ENCODE measurements at regions not wholly inside any gene's neighbourhood (a gene's known extent, or its start where the extent isn't known, plus 50 kb on each side); places are given as distances from the start of the nearest gene placed in this dataset.

GRCh38 chr12:115750340-115750739 is 527.2 kb downstream of the MED13L start:
- ChIA-PET POLR2A (no interaction called here), CTCF (interaction anchor here (1.1 kb wide), 1 partner anchor 1770 kb away, joined by 4 read pairs; no protein-coding TSS in a partner anchor)
- dilution Hi-C loops (cut with MboI; ENCODE audit: extremely low pct_ligation_motif_present, low sequenced_read_pairs) (no loop called here), intact Hi-C loops (cut with micrococcal nuclease) (no loop called here)
- BruUV-seq (replicated peaks), result no TSS peak
- H3K9me1 ChIP-seq (replicated peaks; ENCODE audit: control insufficient read depth, extremely low read depth, insufficient read depth, low read length), result no peaks in the 10 kb centered on the region
- no peak overlapping the region for H3K4me3 ChIP-seq (replicated peaks in 1 of 3; ENCODE audit: insufficient read depth in 1 of 3, low read depth in 1 of 3, low read length in 3 of 3)
- no peak overlapping the region for H3K27ac ChIP-seq (ENCODE audit: insufficient read depth, low read depth, low read length)
- no peaks in the 10 kb centered on the region for H3K36me3 ChIP-seq (ENCODE audit: control insufficient read depth in 2 of 2, extremely low read depth in 1 of 2, insufficient read depth in 2 of 2, low read length in 2 of 2)
- DNase-seq (ENCODE audit: low read depth, low spot score) (no peak), FAIRE-seq (no peak)
- TF ChIP-seq GATA2 (IDR thresholded peaks at IDR 0.05; ENCODE audit: insufficient read depth, insufficient read length, low read depth, low read length) (no peak), JUN (IDR thresholded peaks at IDR 0.05; ENCODE audit: borderline replicate concordance, insufficient read depth, insufficient read length, low read depth) (no peak), EZH2 (IDR thresholded peaks at IDR 0.05; ENCODE audit: borderline replicate concordance, low read depth, low read length, severe bottlenecking) (no peak), MAX (IDR thresholded peaks at IDR 0.05; ENCODE audit: insufficient read depth, insufficient read length) (no peak), POLR2AphosphoS5 (IDR thresholded peaks at IDR 0.05; ENCODE audit: insufficient read depth, low read depth, low read length) (no peak)
- TF ChIP-seq, protein P1, sequence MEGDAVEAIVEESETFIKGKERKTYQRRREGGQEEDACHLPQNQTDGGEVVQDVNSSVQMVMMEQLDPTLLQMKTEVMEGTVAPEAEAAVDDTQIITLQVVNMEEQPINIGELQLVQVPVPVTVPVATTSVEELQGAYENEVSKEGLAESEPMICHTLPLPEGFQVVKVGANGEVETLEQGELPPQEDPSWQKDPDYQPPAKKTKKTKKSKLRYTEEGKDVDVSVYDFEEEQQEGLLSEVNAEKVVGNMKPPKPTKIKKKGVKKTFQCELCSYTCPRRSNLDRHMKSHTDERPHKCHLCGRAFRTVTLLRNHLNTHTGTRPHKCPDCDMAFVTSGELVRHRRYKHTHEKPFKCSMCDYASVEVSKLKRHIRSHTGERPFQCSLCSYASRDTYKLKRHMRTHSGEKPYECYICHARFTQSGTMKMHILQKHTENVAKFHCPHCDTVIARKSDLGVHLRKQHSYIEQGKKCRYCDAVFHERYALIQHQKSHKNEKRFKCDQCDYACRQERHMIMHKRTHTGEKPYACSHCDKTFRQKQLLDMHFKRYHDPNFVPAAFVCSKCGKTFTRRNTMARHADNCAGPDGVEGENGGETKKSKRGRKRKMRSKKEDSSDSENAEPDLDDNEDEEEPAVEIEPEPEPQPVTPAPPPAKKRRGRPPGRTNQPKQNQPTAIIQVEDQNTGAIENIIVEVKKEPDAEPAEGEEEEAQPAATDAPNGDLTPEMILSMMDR (IDR thresholded peaks at IDR 0.05; ENCODE audit: extremely low read depth in 1 of 2, insufficient read depth in 1 of 2, low read depth in 1 of 2, low read length in 2 of 2), result no peak
- H3K79me2 ChIP-seq (ENCODE audit: control insufficient read depth, insufficient read depth, low read length), result no peaks in the 10 kb centered on the region
- H3K9me3 ChIP-seq (replicated peaks; ENCODE audit: control insufficient read depth, insufficient read depth, low read length), result no peaks in the 10 kb centered on the region
- no peak overlapping the region for H3K4me2 ChIP-seq (ENCODE audit: insufficient read depth, low read length)
- H3K27me3 ChIP-seq (ENCODE audit: control insufficient read depth in 2 of 2, insufficient read depth in 2 of 2, low read length in 2 of 2), result no peaks in the 10 kb centered on the region
- no peak overlapping the region for H2AFZ ChIP-seq (ENCODE audit: low read depth, low read length)
- no peaks in the 10 kb centered on the region for H4K20me1 ChIP-seq (replicated peaks; ENCODE audit: control insufficient read depth, extremely low read depth, insufficient read depth, low read length)
- no peak overlapping the region for H3K9ac ChIP-seq (replicated peaks; ENCODE audit: extremely low read depth, insufficient read depth, low read length)
- H3K4me1 ChIP-seq (ENCODE audit: control insufficient read depth, extremely low read depth, insufficient read depth, low read length), result no peaks in the 10 kb centered on the region

All from endothelial cell of umbilical vein (primary cell).